GM19239 (cell line): ENCODE measurements at regions not wholly inside any gene's neighbourhood (a gene's known extent, or its start where the extent isn't known, plus 50 kb on each side); places are given as distances from the start of the nearest gene placed in this dataset.
"Not testable (repeated sequence)": the region's sequence is repeated elsewhere in the genome, so short reads cannot be mapped to it uniquely, and the experiment has no call there.

Experiments used
- DNase-seq: peaks from one replicate; pipeline ENCODE4 v3.0.0; 2011; ENCODE audit warnings: low spot score; ENCODE audit not compliant: insufficient read length
- FAIRE-seq: peaks from 2 replicates; lab custom pipeline; 2011; peaks lifted over from hg19 to GRCh38; lab: Jason Lieb, UNC

DNA sequence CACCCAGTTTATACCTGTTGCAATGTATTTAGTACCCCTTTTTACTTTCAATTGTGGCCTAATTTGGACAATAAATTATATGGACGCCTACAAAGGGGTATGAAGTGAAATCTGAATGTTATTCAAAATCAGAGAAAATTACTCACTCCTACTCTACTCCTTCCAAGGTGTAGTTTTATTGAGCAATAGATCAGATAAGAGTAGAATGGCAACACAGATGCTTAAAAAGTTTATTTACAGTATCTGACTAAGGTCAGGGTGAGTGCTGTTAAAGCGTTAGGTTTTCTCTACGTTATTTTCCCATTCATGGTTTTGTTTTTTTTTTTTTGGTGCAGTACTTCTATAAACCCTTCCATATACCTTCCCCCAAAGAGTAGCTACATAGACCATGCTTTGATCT, 805.6 kb downstream of the KCNA4 start:
- DNase-seq (no peak), FAIRE-seq (no peak)

DNA sequence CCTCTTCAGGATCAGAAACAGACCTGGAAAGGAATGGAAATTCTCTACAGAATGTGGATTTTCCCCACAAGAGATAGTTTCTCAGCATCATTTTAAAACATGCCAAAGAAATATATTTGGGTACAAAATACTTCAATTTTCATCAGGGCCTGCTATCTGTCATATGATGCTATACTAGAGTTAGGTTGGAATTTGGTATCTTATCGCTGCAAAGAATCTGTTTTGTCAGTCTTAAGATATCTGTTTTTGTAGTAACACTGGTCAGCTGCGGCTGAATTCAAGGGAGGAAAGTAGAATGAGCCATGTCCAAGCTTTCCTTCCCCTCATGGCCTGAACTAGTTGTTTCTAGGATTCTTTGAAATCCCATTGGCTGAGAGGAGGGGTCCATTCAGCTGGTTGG, 806.4 kb downstream of the KCNA4 start:
- DNase-seq (no peak), FAIRE-seq (no peak)

DNA sequence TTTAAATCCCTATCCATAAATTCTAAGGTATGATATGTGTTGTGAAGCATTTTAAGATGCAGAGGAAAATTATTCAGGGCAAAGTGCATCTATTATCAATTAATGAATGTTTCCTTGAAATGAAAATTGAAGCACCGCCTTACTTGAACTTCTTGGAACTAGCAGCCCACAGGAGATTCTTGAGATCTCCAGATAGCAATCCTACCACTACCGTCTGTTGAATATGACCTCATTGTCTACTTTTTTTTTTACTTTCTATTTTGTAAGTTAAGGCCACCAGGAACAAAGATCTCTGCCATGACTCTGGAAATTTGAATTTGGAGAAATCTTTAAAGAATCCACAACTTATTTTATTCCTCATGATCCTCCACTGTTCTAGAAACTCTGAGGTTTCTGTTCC, 808.7 kb downstream of the KCNA4 start:
- DNase-seq: no peak
- no peak for FAIRE-seq

DNA sequence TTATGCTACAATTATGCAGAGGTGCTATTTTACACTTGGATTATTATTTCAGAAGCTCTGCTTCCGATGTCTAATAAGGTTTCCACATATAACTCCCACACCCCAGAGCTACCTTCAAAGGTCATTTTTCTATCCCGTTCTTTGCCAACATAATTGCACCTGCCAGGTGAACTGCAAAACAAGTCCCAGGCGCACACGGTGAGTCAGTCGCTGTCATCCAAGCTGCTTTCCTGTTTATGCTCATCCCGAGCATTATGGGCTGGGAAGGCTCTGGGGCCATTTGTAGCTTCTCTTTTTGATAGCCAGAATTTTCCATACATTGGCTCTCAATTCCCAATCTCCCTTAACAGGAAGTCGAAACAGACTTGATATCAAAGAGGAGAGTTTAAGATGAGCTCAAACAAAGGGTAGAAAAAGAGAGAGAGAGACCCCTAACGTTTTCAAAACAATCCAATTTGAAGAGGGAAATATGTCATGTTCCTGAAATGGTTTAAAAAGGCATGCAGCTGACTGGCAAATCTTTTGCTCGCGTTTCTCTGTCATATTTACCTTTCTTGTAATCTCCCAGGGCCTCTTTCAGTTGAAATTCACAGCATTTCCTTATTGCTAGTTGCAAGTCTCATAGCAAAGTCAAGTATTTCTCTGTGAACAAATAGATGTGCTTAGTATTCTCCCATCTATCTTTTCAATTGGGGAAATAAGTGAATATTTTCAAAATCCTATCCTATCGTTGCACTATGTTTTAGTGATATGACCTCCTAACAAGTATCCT, 815.9 kb downstream of the KCNA4 start:
- FAIRE-seq (no peak), DNase-seq (no peak)

DNA sequence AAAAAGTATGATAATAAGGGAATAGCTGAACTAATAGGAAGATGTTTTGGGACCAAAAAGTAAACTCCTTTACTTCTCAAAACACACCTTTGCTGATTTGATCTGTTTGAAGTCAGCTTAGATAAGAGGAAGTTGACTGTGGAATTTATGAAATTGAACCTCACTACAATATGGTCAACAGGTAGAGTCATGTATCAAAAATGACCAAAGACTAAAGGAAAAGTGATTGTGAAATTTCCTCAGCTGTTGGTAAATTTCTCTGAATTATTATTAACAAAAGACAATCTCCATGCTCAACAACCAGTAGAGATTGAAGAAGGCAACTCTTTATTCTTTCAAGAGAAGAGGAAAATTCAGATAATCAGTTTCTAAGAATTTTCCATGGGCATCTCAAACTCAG, 826.5 kb downstream of the KCNA4 start:
- no peak for DNase-seq
- FAIRE-seq: no peak

DNA sequence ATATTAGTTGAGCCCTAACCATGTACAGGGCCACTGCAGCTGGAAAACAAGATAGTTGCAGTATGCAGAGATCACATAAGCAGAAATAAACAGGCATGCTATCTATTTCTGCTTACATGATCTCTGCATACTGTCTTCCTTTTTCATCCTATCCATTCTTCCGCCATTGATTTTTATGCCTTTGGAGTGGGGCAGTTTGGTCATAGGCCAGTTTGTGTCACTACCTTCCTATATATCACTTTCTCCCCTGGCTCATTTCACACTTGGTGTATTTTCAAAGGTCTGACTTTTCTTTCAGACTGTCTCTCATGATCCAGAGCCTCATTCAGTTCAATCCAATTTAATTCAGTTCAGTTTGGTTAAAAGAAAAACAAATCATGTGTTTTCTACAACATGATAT, 829.6 kb downstream of the KCNA4 start:
- DNase-seq (no peak), FAIRE-seq (no peak)

DNA sequence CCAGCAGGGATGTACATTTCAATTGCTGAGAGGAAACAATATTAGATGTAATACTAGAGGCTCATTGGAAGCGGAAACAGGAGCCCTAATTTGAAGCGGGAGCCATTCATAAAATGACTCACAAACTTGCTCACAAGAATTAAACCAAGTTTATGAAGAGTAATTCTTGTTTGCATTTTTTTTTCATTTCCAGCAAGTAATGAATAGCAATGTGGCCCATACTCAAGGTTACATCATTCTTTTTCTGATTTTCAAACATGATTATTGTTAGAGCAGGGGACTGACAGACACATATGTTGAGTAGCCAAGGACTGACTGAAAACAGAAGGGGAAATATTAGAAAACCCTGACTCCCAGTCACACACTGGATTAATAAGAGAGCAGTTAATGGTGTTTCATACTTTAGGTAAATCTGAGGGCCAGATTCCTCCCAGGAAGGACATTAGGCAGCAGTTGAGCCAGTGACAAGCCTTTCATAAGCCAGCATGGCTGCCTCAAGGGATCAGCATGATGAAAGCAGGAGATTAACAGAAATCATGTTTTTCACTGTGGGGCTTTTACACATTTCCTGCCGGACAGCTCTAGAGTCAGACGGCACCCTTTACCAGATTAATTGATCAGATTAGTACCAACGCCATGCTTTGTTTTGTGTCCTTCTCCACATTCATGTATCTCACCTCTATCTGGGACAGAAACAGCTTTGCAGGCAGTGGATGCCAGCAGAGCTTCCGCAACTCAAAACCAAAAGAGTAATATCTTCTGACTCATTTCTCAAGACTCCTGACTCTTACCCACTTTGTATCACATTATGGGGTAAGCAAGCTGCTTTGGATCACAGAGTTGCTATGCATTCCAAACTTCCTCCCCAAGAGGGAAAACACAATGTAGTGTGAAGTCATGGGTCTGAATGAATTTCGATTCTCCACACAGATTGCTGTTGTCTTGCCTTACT, 831.6 kb downstream of the KCNA4 start:
- DNase-seq (no peak), FAIRE-seq (no peak)

DNA sequence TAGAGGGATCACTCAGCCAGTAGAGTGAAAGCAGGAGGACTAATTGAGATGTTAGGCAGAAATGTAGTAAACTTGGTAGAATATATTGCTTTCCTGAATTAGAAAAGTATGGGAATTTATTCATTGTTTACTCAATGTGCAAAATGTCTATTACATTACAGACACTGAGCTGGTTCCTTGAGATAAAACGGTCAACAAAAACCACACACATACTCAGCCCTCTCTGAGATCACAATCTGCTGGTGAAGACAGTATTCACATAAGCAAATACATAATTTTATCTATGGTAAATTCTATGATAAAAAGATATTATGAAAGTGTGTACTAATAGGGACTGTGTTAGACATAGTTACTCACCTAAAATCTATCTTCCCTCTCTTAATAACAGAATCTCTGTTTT, 833.5 kb downstream of the KCNA4 start:
- DNase-seq: no peak
- FAIRE-seq: no peak

DNA sequence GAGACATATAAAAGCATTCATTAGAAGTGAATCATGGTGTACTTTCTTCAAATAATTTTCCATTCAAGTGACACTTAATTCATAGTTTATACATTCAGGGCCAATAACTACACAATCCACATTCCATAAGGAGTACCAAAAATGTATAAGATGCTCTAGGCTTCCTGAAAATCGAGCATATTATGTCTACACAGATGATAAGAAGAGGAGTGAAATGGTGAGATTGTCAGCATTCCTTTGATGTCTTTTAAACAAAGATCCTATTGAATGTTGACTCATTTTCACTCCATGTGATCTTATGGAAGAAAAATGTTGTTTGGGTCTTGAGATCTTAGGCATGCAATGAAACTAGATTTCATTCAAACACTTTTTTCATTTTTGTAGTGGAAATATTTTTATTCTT, 843.2 kb downstream of the KCNA4 start:
- FAIRE-seq (no peak), DNase-seq (no peak)

DNA sequence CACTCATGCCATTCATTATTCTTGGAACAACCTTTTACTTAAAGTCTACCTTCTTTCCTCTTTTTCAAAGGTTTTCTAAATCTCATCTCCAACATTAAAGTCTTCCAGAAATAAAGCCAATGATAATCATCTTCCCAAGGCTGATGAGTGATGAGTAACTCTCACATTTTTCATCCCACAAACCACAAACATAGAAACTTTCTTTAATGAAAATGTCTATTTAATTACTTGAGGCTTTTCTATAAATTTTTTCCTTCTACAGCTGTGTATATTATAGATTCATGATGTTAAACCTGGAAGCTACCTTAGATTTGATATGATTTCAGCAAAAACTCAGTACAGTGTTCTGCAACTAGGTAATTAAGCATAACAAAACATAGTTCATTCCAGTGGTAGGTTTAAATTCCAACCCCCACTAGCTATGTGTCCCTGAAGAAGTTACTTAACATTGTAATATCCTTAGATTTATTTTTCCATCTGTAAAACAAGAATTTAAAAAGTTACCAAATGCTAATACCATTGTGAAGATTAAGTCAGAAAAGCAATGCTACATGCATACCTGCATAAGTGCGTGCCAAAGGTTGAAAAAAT, 845.4 kb downstream of the KCNA4 start:
- FAIRE-seq (no peak), DNase-seq (no peak)

DNA sequence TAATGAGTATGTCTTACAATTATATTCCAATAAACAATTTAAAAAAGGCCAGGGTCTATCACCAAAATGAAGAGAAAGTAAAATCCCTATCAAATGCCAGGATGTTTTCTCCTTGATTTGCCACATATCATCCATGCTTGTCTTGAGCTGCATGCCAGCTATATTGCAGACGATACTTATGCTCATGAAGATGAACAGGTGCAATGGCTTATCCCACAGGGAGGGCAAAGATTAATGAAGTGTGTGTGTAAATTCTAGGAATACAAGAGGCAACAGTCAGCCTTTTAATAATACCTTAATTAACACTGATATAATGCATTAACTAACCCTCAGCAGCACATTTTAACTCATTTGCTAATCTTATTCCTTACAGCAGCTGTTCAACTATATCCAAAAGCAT, 850.5 kb downstream of the KCNA4 start:
- DNase-seq: no peak
- FAIRE-seq: no peak

DNA sequence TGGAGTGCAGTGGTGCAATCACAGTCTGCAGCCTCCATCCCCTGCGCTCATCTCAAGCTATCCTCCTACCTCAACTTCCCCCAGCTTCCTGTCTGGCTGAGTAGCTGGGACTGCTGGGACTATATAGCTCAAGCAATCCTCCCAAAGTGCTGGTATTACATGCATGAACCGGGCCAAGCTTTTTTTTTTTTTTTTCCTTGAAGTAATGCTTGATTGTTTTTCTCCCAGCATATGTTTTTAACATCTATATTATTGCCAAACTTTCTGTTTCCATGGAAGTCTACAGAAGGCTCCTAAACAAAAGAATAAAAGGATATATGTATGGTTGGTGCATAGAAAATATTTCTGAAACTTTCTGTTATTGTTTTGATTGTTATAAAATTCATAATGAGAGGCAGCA, 853.6 kb downstream of the KCNA4 start:
- no peak for DNase-seq
- no peak for FAIRE-seq

DNA sequence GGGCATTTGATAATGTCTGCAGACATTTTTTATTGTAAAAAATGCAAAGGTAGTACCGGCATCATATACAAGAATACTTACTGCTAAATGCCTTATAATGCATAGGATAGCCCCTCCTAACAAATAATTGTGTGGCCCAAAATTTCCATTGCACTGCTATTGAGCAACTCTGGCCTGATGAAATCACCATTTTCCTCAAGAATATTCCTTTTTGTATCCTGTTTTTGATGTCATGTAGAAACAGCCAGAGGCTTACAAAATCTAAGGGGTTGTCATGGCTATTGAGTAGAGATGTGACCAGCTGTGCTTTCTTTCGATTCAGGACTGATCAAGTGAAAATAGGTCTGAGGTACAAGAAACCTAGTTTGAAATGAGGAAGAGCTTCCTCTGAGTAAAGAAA, 854.3 kb downstream of the KCNA4 start:
- no peak for FAIRE-seq

DNA sequence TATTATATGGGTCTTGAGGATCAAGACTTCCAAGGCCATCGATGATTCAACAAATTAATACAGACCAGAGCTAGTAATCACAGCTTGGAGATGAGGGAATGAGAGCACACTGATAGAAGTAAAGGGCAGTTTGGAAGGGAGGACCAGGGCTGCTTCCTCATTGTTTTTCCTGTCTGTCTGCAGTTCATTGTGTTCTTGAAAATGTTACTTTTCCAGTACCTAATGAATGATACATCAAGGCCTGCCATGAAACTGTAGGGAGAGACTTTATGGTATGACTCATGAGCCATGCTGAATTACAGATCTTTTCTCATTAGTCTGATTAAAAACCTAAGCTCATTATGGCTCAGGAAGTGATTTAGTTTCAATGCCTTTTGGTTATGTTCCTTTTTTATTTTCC, 855.6 kb downstream of the KCNA4 start:
- no peak for FAIRE-seq

More for the DNA sequence above, 854.3 kb downstream of the KCNA4 start:
- no peak for DNase-seq

DNA sequence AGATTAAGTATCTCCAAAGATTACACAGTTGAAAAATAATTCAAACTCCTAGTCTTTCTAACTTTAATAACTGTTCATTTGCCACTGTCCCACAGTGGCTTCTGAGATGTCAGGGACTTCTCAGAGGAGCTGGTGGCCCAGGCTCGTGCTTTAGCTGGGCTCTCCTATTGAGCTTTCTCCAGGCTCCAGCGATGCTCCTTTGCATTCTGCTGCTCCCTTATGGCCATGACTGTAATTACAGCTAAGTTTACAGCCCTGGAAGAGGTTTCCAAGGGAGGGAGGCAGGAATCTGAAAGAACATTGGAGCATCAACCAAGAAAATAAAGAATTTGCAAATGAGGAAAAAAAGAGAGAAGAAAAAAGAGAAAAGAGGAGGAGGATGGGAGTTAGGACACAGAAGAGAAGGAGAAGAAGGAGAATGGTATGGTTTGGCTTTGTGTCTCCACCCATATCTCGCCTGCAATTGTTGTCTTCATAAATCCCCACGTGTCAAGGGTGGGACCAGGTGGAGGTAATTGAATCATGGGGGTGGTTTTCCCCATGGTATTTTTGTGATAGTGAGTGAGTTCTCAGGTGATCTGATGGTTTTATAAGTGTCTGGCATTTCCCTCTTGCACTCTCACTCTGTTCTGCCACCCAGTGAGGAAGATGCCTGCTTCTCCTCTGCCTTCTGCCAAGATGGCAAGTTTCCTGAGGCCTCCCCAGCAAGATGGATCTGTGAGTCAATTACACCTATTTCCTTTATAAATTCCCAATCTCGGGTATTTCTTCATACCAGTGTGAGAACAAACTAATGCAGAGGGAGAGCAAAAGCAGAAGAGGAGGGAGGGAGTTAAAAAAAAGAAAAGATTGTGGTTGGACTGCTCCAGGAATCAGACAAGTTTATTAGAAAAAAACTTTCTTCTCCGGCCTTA, 857.0 kb downstream of the KCNA4 start:
- no peak for FAIRE-seq
- DNase-seq: peak; percentile 1

More for the DNA sequence above, 855.6 kb downstream of the KCNA4 start:
- DNase-seq: no peak

DNA sequence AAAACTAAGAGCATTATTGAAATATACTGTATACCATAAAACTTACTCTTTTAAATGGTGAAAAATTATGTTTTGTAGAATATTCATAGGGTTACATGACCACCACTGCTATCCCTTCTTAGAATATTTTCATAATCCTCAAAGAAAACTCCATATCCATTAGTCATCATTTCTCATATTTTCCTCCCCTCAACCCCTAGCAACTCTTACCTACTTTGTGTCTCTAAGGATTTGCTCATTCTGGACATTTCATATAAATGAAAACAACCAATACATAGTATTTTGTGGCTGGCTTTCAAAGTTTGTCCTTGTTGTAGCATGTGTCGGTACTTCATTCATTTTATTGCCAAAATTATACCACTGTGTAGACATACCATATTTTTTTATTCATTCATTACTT, 863.8 kb downstream of the KCNA4 start:
- FAIRE-seq: no peak
- no peak for DNase-seq

DNA sequence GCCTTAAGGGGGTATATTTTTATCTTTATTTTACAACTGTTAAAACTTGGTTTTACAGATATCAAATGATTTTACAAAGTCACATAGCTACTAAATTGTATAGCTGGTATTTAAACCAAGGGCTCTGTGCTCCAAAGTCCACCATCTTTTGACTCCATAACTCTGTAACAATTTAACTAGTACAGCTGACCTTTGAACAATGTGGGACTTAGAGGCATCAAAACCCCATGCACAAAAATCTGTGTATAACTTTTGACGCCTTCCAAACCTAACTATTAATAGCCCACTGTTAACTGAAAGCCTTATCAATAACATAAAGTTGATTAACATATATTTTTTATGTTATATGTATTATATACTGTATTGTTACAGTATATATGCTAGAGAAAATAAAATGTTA, 874.3 kb downstream of the KCNA4 start:
- not testable (repeated sequence) for DNase-seq, FAIRE-seq

DNA sequence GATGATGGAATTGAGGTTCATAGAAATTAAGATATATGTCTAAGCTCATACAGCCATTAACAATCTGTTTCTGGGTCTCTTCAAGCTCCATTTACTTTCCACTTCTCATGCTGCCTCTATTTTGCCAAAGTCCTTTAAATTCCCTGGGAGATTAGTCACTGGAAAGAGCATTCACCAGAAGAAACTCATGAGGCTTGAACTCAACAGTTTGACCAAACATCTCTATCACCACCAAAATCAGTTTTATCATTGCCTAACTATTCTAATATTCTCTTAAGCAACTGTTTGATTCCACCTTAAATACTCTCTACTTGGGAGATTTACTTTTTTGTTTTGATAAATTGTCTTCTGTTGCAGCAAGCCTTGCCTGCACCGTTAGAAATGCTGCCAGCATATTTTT, 881.3 kb downstream of the KCNA4 start:
- DNase-seq: no peak
- no peak for FAIRE-seq

DNA sequence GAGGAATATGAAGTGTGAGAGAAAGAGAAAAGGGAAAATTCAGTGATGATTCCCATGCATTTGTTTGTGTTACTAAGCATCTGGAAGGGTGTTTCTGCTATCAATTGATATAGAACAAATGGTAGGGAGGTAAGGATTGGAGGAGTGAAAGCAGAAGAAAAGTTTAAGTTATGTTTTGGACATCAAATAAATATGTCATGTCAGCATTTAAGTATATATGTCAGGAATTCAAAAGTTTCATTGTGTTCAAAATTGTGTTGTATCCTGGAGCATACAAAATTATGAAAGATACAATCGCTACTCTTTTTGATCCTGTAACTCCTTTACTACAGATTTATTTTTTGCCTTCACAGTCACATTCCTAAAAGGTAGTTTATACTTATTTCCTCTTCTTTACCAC, 885.8 kb downstream of the KCNA4 start:
- DNase-seq (no peak), FAIRE-seq (no peak)

DNA sequence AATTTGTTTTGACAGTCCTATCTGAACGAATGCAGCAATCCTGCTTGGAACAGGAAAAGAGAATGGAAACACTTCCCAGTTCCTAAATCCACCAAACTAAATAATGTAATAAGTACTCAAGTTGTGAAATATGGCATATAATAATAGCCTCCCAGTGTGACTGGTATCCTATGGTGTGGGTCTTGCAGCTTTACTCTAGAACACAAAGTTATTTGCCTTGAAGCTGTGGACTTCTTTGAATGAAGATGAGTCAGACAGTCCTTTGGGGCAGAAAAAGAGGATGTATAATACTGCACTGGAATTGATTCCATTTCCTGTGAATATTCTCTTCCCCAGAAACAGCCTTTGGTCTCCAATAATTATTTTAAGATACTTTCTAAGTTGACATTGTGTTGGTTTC, 887.0 kb downstream of the KCNA4 start:
- FAIRE-seq: no peak
- DNase-seq: no peak
